Mucosa of stomach (tissue), 1 donor: ENCODE measurements at regions not wholly inside any gene's neighbourhood (a gene's known extent, or its start where the extent isn't known, plus 50 kb on each side); places are given as distances from the start of the nearest gene placed in this dataset.

ENCODE experiments used
- H3K27me3 ChIP-seq: one replicate; pipeline ENCODE4 v1.7.0; 2013; ENCODE audit warnings: mild to moderate bottlenecking, low read length; ENCODE audit not compliant: control insufficient read depth, insufficient read depth
- H3K36me3 ChIP-seq: one replicate; pipeline ENCODE4 v1.7.0; 2013; ENCODE audit warnings: low read length; ENCODE audit not compliant: control insufficient read depth, insufficient read depth
- H3K4me1 ChIP-seq: one replicate; pipeline ENCODE4 v1.7.0; 2013; ENCODE audit warnings: mild to moderate bottlenecking, low read length; ENCODE audit not compliant: control insufficient read depth, insufficient read depth
- H3K4me3 ChIP-seq: one replicate; pipeline ENCODE4 v1.7.0; 2013; ENCODE audit warnings: low read length
- H3K9ac ChIP-seq: one replicate; pipeline ENCODE4 v1.7.0; 2013; ENCODE audit warnings: mild to moderate bottlenecking, low read length, moderate library complexity
- H3K9me3 ChIP-seq: one replicate; pipeline ENCODE4 v1.7.0; 2013; ENCODE audit warnings: mild to moderate bottlenecking, low read length, moderate library complexity; ENCODE audit not compliant: control insufficient read depth
- donor health status: Pancreatic carcinoma.

GRCh38 chr12:24139035-24139434, 189.6 kb upstream of the SOX5 start:
- Histone ChIP-seq H3K9ac (no peak overlapping the region), H3K4me1 (no peaks in the 10 kb centered on the region), H3K27me3 (no peaks in the 10 kb centered on the region), H3K36me3 (no peaks in the 10 kb centered on the region), H3K9me3 (peaks cover 1% of the 10 kb centered on the region), H3K4me3 (no peak overlapping the region)

DNA sequence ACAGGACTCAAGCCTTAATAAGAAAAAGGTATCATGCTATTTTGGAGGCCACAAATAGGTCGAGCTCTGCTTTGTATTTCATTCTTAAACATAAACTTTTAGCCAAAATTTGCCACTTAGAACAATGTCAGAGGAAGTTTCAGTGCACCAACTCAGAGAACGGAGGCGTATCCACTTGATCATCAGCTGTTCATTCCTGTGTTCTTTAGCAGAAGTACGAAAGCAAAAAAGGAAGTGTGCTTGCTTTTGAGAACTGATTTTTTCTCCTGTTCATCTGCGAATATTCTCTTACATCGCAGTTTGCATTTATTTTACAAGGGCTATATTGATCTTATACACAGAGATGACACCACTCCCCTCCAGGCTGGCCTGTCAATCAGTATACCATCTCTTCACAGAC, 188.6 kb upstream of the SOX5 start:
- H3K27me3 ChIP-seq, result no peaks in the 10 kb centered on the region
- H3K9me3 ChIP-seq, result no peaks in the 10 kb centered on the region
- no peaks in the 10 kb centered on the region for H3K36me3 ChIP-seq
- no peaks in the 10 kb centered on the region for H3K4me1 ChIP-seq
- H3K4me3 ChIP-seq, result no peak overlapping the region
- no peak overlapping the region for H3K9ac ChIP-seq

DNA sequence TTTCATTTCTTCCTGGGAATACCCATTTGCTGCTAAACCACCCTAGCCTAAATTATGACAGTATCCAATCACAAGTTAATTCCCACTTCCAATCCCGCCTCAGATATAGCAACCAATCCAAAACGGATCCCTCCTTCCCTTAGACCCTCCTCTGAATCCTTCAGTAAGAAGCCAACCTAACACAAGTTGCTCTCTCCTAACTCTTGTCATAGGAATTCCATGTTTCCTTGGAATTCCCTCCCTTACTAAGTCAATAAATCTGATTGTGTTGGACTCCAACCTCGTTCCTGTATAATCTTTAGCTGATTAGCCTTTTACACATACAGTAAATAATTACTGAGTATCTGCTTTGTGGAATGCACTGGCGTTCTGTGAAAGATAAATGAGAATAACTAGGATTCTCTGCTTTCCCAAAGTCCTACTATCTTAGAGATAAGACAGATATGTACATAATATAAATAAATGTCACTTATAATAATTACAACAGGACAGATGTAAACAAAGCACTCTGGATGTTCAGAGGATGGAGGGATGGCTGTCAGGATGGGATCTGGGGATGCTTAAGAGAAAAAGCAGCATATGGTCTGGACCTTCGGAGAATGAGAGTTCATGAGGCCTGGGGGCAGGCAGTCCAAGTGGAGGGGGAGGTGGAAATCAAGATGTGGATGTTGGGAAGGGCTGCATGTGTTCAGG, 185.8 kb upstream of the SOX5 start:
- H3K27me3 ChIP-seq, result no peaks in the 10 kb centered on the region
- no peak overlapping the region for H3K9ac ChIP-seq
- H3K4me3 ChIP-seq, result no peak overlapping the region
- no peaks in the 10 kb centered on the region for H3K4me1 ChIP-seq
- H3K9me3 ChIP-seq, result no peaks in the 10 kb centered on the region
- H3K36me3 ChIP-seq, result no peaks in the 10 kb centered on the region

DNA sequence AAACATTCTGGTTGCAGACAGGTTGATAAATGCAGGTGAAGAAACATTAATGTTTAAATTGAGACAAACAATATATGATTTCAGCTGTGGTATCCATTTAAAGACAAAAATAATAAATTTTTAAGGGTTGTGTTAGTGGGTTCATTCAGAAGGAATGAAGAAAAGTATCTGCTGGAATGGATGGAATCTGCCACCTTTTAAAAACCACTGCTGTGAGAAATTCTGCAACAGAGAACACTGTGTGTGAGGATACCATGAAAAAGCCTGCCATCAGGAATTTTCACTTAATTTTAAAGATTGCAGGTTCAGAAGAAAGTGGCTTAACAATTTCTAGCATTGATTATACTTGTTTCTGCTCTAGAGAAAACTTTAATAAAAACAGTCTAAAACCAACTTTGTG, 184.6 kb upstream of the SOX5 start:
- H3K9me3 ChIP-seq, result no peaks in the 10 kb centered on the region
- no peak overlapping the region for H3K9ac ChIP-seq
- no peak overlapping the region for H3K4me3 ChIP-seq
- no peaks in the 10 kb centered on the region for H3K36me3 ChIP-seq
- H3K27me3 ChIP-seq, result no peaks in the 10 kb centered on the region
- H3K4me1 ChIP-seq, result no peaks in the 10 kb centered on the region

DNA sequence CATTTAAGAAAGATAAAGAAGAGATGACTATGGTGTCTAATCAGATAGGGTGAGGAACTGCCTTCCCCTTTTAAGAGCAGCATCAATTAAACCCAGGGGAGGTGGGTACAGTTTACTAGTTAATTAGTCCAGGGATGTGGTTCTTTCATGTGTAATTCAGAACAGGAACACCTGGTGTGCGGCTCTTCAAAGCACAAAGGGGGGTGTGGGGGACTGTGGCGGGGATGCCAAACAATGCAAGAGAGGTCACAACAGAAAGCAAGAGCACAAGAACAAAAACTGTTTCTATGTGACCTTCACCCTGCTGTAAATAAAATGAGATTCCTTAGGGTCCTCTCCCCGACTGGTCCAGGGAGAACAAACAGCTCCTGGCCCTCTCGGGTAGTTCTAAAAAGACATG, 183.9 kb upstream of the SOX5 start:
- Histone ChIP-seq H3K4me1 (no peaks in the 10 kb centered on the region), H3K36me3 (no peaks in the 10 kb centered on the region), H3K9ac (no peak overlapping the region), H3K9me3 (no peaks in the 10 kb centered on the region), H3K27me3 (no peaks in the 10 kb centered on the region), H3K4me3 (no peak overlapping the region)

GRCh38 chr12:24127919-24128721, 178.7 kb upstream of the SOX5 start:
- Histone ChIP-seq H3K4me3 (no peak overlapping the region), H3K36me3 (no peaks in the 10 kb centered on the region), H3K27me3 (no peaks in the 10 kb centered on the region), H3K9me3 (no peaks in the 10 kb centered on the region), H3K4me1 (no peaks in the 10 kb centered on the region), H3K9ac (no peak overlapping the region)

DNA sequence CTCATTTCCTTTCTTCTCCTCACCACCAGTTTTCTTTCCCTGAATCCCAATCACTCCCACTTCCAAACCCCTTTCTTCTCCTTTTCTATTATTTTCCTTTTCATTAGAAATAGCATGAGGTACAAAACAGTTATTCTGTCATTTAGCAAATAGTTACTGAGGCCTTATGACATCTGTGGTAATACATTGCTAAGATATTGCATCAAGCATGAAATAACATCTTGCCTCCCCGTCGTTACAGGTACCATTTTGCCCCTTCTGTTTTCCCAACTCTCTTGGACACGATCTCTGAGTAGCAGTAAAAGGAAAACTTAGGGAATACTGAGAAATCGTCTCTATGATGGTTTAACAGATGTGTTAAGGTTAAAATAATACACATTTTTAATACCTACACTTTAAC, 175.8 kb upstream of the SOX5 start:
- Histone ChIP-seq H3K27me3 (no peaks in the 10 kb centered on the region), H3K9ac (no peak overlapping the region), H3K4me1 (no peaks in the 10 kb centered on the region), H3K9me3 (no peaks in the 10 kb centered on the region), H3K36me3 (no peaks in the 10 kb centered on the region), H3K4me3 (no peak overlapping the region)

- Histone ChIP-seq H3K9ac (no peak overlapping the region), H3K36me3 (no peaks in the 10 kb centered on the region), H3K4me1 (no peaks in the 10 kb centered on the region), H3K9me3 (no peaks in the 10 kb centered on the region), H3K4me3 (no peak overlapping the region), H3K27me3 (no peaks in the 10 kb centered on the region)
These were observed 172.4 kb upstream of the SOX5 start for GRCh38 chr12:24121911-24122310.

GRCh38 chr12:24118668-24119067, 169.2 kb upstream of the SOX5 start:
- Histone ChIP-seq H3K36me3 (no peaks in the 10 kb centered on the region), H3K4me3 (no peak overlapping the region), H3K4me1 (no peaks in the 10 kb centered on the region), H3K27me3 (no peaks in the 10 kb centered on the region), H3K9me3 (no peaks in the 10 kb centered on the region), H3K9ac (no peak overlapping the region)

GRCh38 chr12:24116548-24116947, 167.1 kb upstream of the SOX5 start:
- no peak overlapping the region for H3K9ac ChIP-seq
- H3K36me3 ChIP-seq, result no peaks in the 10 kb centered on the region
- H3K27me3 ChIP-seq, result no peaks in the 10 kb centered on the region
- no peaks in the 10 kb centered on the region for H3K9me3 ChIP-seq
- no peaks in the 10 kb centered on the region for H3K4me1 ChIP-seq
- H3K4me3 ChIP-seq, result no peak overlapping the region

GRCh38 chr12:24113701-24114100, 164.2 kb upstream of the SOX5 start:
- Histone ChIP-seq H3K9ac (no peak overlapping the region), H3K4me3 (no peak overlapping the region), H3K4me1 (no peaks in the 10 kb centered on the region), H3K36me3 (no peaks in the 10 kb centered on the region), H3K9me3 (no peaks in the 10 kb centered on the region), H3K27me3 (no peaks in the 10 kb centered on the region)

- Histone ChIP-seq H3K36me3 (no peaks in the 10 kb centered on the region), H3K9me3 (no peaks in the 10 kb centered on the region), H3K27me3 (no peaks in the 10 kb centered on the region)
These were observed 162.1 kb upstream of the SOX5 start for GRCh38 chr12:24111616-24112015.

More at GRCh38 chr12:24111616-24112015, 162.1 kb upstream of the SOX5 start:
- Histone ChIP-seq H3K4me3 (no peak overlapping the region), H3K9ac (no peak overlapping the region), H3K4me1 (no peaks in the 10 kb centered on the region)
